ENCODE measurements at regions not wholly inside any gene's neighbourhood (a gene's known extent, or its start where the extent isn't known, plus 50 kb on each side); places are given as distances from the start of the nearest gene placed in this dataset.

- no peak for TF ChIP-seq POLR2A (IDR thresholded peaks at IDR 0.05)
- TF ChIP-seq, protein P1, sequence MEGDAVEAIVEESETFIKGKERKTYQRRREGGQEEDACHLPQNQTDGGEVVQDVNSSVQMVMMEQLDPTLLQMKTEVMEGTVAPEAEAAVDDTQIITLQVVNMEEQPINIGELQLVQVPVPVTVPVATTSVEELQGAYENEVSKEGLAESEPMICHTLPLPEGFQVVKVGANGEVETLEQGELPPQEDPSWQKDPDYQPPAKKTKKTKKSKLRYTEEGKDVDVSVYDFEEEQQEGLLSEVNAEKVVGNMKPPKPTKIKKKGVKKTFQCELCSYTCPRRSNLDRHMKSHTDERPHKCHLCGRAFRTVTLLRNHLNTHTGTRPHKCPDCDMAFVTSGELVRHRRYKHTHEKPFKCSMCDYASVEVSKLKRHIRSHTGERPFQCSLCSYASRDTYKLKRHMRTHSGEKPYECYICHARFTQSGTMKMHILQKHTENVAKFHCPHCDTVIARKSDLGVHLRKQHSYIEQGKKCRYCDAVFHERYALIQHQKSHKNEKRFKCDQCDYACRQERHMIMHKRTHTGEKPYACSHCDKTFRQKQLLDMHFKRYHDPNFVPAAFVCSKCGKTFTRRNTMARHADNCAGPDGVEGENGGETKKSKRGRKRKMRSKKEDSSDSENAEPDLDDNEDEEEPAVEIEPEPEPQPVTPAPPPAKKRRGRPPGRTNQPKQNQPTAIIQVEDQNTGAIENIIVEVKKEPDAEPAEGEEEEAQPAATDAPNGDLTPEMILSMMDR (IDR thresholded peaks at IDR 0.05 in 4 of 5, conservative IDR thresholded peaks at IDR 0.05 in 1 of 5): no peak
Measured at GRCh38 chr12:126999352-126999751, 1267.6 kb upstream of the TMEM132C start.

Data from gastrocnemius medialis (tissue), 4 donors.